ENCODE measurements at regions not wholly inside any gene's neighbourhood (a gene's known extent, or its start where the extent isn't known, plus 50 kb on each side); places are given as distances from the start of the nearest gene placed in this dataset.

- POLR2A ChIA-PET = no interaction called here
- H3K9me3 ChIP-seq = no peaks in the 10 kb centered on the region
- no peak for FAIRE-seq
Measured at GRCh38 chr2:37779139-37779538, 107.7 kb upstream of the CDC42EP3 start.

DNA sequence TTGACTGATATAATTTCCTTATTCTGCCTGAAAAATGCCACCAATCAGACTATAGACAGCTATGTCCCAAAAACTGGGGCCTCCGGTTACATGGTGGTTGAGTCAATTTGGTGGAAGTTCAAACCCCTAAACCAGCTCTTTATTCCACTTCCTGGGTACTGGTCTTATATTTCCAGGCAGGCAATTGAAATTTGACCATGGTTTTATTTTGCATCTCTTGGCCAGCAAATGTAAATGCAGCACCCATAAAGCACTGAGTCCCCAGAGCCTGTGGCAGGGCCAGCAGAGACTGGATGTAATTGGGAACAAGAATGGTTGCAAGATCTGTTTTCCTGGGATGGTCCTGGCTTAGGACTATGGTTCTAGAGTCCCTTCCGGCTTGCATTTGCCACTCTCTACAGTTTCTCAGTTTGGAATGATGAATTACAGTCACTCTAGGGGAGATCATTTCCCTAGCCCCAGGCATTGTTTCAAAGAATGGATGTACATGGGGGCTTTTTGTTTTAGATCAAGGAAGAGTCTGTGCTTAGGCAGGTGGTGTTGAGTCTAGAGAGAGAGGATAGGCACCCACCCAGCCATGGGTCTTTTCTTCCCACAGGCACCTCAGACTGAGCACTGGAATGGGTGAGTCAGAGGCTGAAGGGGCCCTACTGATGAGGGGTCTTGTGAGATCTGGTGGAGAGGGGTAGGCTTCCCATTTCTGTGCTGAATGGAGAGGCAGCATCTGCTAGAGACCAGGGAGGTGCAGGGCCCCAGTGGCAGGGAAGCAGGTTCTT, 108.4 kb upstream of the CDC42EP3 start:
- TF ChIP-seq REST (IDR thresholded peaks at IDR 0.05) = no peak
- no peak for TF ChIP-seq HOXA7 (CRISPR knock-in tag; IDR thresholded peaks at IDR 0.05)
- TF ChIP-seq, protein P1, sequence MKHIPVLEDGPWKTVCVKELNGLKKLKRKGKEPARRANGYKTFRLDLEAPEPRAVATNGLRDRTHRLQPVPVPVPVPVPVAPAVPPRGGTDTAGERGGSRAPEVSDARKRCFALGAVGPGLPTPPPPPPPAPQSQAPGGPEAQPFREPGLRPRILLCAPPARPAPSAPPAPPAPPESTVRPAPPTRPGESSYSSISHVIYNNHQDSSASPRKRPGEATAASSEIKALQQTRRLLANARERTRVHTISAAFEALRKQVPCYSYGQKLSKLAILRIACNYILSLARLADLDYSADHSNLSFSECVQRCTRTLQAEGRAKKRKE (CRISPR knock-in tag; IDR thresholded peaks at IDR 0.05; ENCODE audit: low read depth) = no peak
- no peak for TF ChIP-seq KDM1A (IDR thresholded peaks at IDR 0.05; ENCODE audit: low read depth)
- TF ChIP-seq CBX8 (IDR thresholded peaks at IDR 0.05) = no peak
- TF ChIP-seq BHLHE40 (IDR thresholded peaks at IDR 0.05; ENCODE audit: low read depth, low read length) = no peak
- no peak for TF ChIP-seq ZC3H11A (IDR thresholded peaks at IDR 0.05)
- TF ChIP-seq CTCF (IDR thresholded peaks at IDR 0.05) = no peak
- TF ChIP-seq, protein P2, sequence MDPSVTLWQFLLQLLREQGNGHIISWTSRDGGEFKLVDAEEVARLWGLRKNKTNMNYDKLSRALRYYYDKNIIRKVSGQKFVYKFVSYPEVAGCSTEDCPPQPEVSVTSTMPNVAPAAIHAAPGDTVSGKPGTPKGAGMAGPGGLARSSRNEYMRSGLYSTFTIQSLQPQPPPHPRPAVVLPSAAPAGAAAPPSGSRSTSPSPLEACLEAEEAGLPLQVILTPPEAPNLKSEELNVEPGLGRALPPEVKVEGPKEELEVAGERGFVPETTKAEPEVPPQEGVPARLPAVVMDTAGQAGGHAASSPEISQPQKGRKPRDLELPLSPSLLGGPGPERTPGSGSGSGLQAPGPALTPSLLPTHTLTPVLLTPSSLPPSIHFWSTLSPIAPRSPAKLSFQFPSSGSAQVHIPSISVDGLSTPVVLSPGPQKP (IDR thresholded peaks at IDR 0.05; ENCODE audit: low read depth, low read length) = no peak
- TF ChIP-seq, protein P3, sequence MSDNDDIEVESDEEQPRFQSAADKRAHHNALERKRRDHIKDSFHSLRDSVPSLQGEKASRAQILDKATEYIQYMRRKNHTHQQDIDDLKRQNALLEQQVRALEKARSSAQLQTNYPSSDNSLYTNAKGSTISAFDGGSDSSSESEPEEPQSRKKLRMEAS (IDR thresholded peaks at IDR 0.05) = no peak
- TF ChIP-seq USF2 (IDR thresholded peaks at IDR 0.05) = no peak
- no peak for TF ChIP-seq RARB (CRISPR knock-in tag; IDR thresholded peaks at IDR 0.05)
- TF ChIP-seq SREBF2 (IDR thresholded peaks at IDR 0.05) = no peak
- WGBS (ENCODE audit: missing lambda C conversion rate) = 86% methylated on average over 2 of the region's 2 CpGs
- Histone ChIP-seq H3K9me3 (no peaks in the 10 kb centered on the region), H3K4me2 (peak overlapping the region; percentile 58; the same call in 2 of the 3 replicates), H3K4me3 (no peak overlapping the region), H3K27ac (peak overlapping the region; percentile 50 to 81), H3K4me1 (peaks cover 68% of the 10 kb centered on the region)
- no peak for DNase-seq (ENCODE audit: low read depth in 1 of 2, low spot score in 1 of 2)
- FAIRE-seq = no peak
- no peak; a peak in 1 of 6 replicates for ATAC-seq
- ChIA-PET POLR2A (interaction anchor here (0.7 to 1.1 kb wide), 2 partner anchors 11 to 108 kb away, joined by 4 to 6 read pairs; no protein-coding TSS in a partner anchor), CTCF (interaction anchor here (1.6 to 3.0 kb wide), 3 partner anchors 15 to 365 kb away, joined by 7 to 9 read pairs (median 7); no protein-coding TSS in a partner anchor)

More at GRCh38 chr2:37779139-37779538, 107.7 kb upstream of the CDC42EP3 start:
- TF ChIP-seq BHLHE40 (IDR thresholded peaks at IDR 0.05; ENCODE audit: low read depth, low read length) (no peak), EHMT2 (IDR thresholded peaks at IDR 0.05; ENCODE audit: low read depth) (no peak), NFE2L2 (conservative IDR thresholded peaks at IDR 0.05; ENCODE audit: low read length) (no peak), EP300 (IDR thresholded peaks at IDR 0.05) (no peak), POLR2A (IDR thresholded peaks at IDR 0.05; ENCODE audit: low read length) (no peak), HOXB13 (CRISPR knock-in tag; IDR thresholded peaks at IDR 0.05; ENCODE audit: low read depth) (no peak)
- TF ChIP-seq, protein P1 (CRISPR knock-in tag; IDR thresholded peaks at IDR 0.05; ENCODE audit: low read depth) = no peak
- CTCF ChIA-PET = interaction anchor here (3.0 kb wide), 1 partner anchor 365 kb away, joined by 9 read pairs; no protein-coding TSS in a partner anchor
- H3K4me3 ChIP-seq = no peak overlapping the region
- WGBS (ENCODE audit: missing lambda C conversion rate) = 50% methylated on average over 5 of the region's 5 CpGs
- ATAC-seq (no peak), DNase-seq (ENCODE audit: low read depth in 1 of 2, low spot score in 1 of 2) (no peak)
- H3K4me1 ChIP-seq = peaks cover 68% of the 10 kb centered on the region
- H3K27ac ChIP-seq = peak overlapping the region; percentile 50 to 81
- H3K4me2 ChIP-seq = peak overlapping the region; percentile 3; the same call in 1 of the 3 replicates

Measured in A549 (cell line).